ENCODE measurements at regions not wholly inside any gene's neighbourhood (a gene's known extent, or its start where the extent isn't known, plus 50 kb on each side); places are given as distances from the start of the nearest gene placed in this dataset.
A peak's percentile ranks its signal among the peaks of the same experiment; 100 is the strongest.

GRCh38 chr6:26300359-26300758 lies 64.6 kb upstream of the BTN3A2 start:
- intact Hi-C loops (cut with micrococcal nuclease): no loop called here
- Mint-ChIP-seq H3K4me1 (ENCODE audit: low read depth) (peaks cover 33% of the 10 kb centered on the region), H3K9me3 (no peaks in the 10 kb centered on the region)

GRCh38 chr6:26300828-26301227 lies 64.2 kb upstream of the BTN3A2 start:
- no peak overlapping the region for H3K4me3 Mint-ChIP-seq
- DNase-seq: peak; percentile 44
- no peaks in the 10 kb centered on the region for H3K27me3 Mint-ChIP-seq
- H3K36me3 Mint-ChIP-seq: no peaks in the 10 kb centered on the region
- ChIA-PET POLR2A (interaction anchor here (1.0 kb wide), 1 partner anchor 9 kb away, joined by 3 read pairs; no protein-coding TSS in a partner anchor), CTCF (no interaction called here)
- peak overlapping the region; percentile 55 for H3K27ac Mint-ChIP-seq
- no peaks in the 10 kb centered on the region for H3K9me3 Mint-ChIP-seq
- peaks cover 30% of the 10 kb centered on the region for H3K4me1 Mint-ChIP-seq (ENCODE audit: low read depth)
- intact Hi-C loops (cut with micrococcal nuclease): loop anchor here (1.0 kb wide), 1 partner anchor 8 kb away; no protein-coding TSS in a partner anchor

More at GRCh38 chr6:26300359-26300758, 64.6 kb upstream of the BTN3A2 start:
- no peaks in the 10 kb centered on the region for H3K36me3 Mint-ChIP-seq
- H3K27me3 Mint-ChIP-seq: no peaks in the 10 kb centered on the region
- H3K4me3 Mint-ChIP-seq: no peak overlapping the region
- ChIA-PET POLR2A (interaction anchor here (1.0 kb wide), 1 partner anchor 9 kb away, joined by 3 read pairs; no protein-coding TSS in a partner anchor), CTCF (no interaction called here)
- DNase-seq: no peak
- peak overlapping the region; percentile 55 for H3K27ac Mint-ChIP-seq

GRCh38 chr6:26301638-26302037 lies 63.4 kb upstream of the BTN3A2 start:
- POLR2A ChIA-PET: no interaction called here
- CTCF ChIA-PET: no interaction called here
- H3K27ac Mint-ChIP-seq: no peak overlapping the region

GRCh38 chr6:26302941-26303559 lies 61.9 kb upstream of the BTN3A2 start:
- H3K4me1 Mint-ChIP-seq (ENCODE audit: low read depth): peaks cover 30% of the 10 kb centered on the region

More at GRCh38 chr6:26301638-26302037, 63.4 kb upstream of the BTN3A2 start:
- Mint-ChIP-seq H3K9me3 (no peaks in the 10 kb centered on the region), H3K27me3 (no peaks in the 10 kb centered on the region), H3K36me3 (no peaks in the 10 kb centered on the region), H3K4me3 (no peak overlapping the region), H3K4me1 (ENCODE audit: low read depth) (peaks cover 30% of the 10 kb centered on the region)
- intact Hi-C loops (cut with micrococcal nuclease): loop anchor here (1.0 kb wide), 1 partner anchor 8 kb away; no protein-coding TSS in a partner anchor
- DNase-seq: no peak

GRCh38 chr6:26304213-26304796 lies 60.7 kb upstream of the BTN3A2 start:
- ChIA-PET POLR2A (interaction anchor here (0.7 to 1.0 kb wide), 2 partner anchors 48 to 296 kb away, joined by 3 read pairs; no protein-coding TSS in a partner anchor), CTCF (interaction anchor here (0.8 kb wide), 1 partner anchor 11 kb away, joined by 3 read pairs; no protein-coding TSS in a partner anchor)
- DNase-seq: no peak
- H3K36me3 Mint-ChIP-seq: no peaks in the 10 kb centered on the region
- peak overlapping the region; percentile 71 for H3K27ac Mint-ChIP-seq
- no peaks in the 10 kb centered on the region for H3K9me3 Mint-ChIP-seq
- peak overlapping the region; percentile 72 for H3K4me3 Mint-ChIP-seq
- H3K4me1 Mint-ChIP-seq (ENCODE audit: low read depth): peaks cover 32% of the 10 kb centered on the region
- H3K27me3 Mint-ChIP-seq: no peaks in the 10 kb centered on the region
- intact Hi-C loops (cut with micrococcal nuclease): no loop called here

More at GRCh38 chr6:26302941-26303559, 61.9 kb upstream of the BTN3A2 start:
- intact Hi-C loops (cut with micrococcal nuclease): no loop called here
- no peaks in the 10 kb centered on the region for H3K9me3 Mint-ChIP-seq
- no peaks in the 10 kb centered on the region for H3K27me3 Mint-ChIP-seq
- no peaks in the 10 kb centered on the region for H3K36me3 Mint-ChIP-seq
- POLR2A ChIA-PET: no interaction called here
- H3K27ac Mint-ChIP-seq: no peak overlapping the region
- CTCF ChIA-PET: interaction anchor here (0.7 kb wide), 1 partner anchor 19 kb away, joined by 3 read pairs; no protein-coding TSS in a partner anchor
- DNase-seq: no peak
- no peak overlapping the region for H3K4me3 Mint-ChIP-seq

GRCh38 chr6:26304797-26305640 lies 60.0 kb upstream of the BTN3A2 start:
- Mint-ChIP-seq H3K36me3 (no peaks in the 10 kb centered on the region), H3K4me3 (peak overlapping the region; percentile 72), H3K9me3 (no peaks in the 10 kb centered on the region), H3K27me3 (no peaks in the 10 kb centered on the region), H3K27ac (peak overlapping the region; percentile 71), H3K4me1 (ENCODE audit: low read depth) (peaks cover 39% of the 10 kb centered on the region)
- ChIA-PET POLR2A (interaction anchor here (0.9 to 1.0 kb wide), 3 partner anchors 19 to 295 kb away, joined by 3 read pairs; a partner anchor contains a TSS), CTCF (no interaction called here)
- peak; percentile 76 for DNase-seq
- intact Hi-C loops (cut with micrococcal nuclease): no loop called here

GRCh38 chr6:26305641-26305969 lies 59.4 kb upstream of the BTN3A2 start:
- no peaks in the 10 kb centered on the region for H3K36me3 Mint-ChIP-seq
- POLR2A ChIA-PET: interaction anchor here (0.9 to 1.0 kb wide), 2 partner anchors 20 to 22 kb away, joined by 3 read pairs; a partner anchor contains a TSS

GRCh38 chr6:26306232-26306631 lies 58.8 kb upstream of the BTN3A2 start:
- Mint-ChIP-seq H3K4me3 (no peak overlapping the region), H3K4me1 (ENCODE audit: low read depth) (peaks cover 42% of the 10 kb centered on the region), H3K9me3 (no peaks in the 10 kb centered on the region), H3K27ac (no peak overlapping the region), H3K27me3 (no peaks in the 10 kb centered on the region), H3K36me3 (no peaks in the 10 kb centered on the region)
- ChIA-PET CTCF (no interaction called here), POLR2A (no interaction called here)
- no peak for DNase-seq
- intact Hi-C loops (cut with micrococcal nuclease): no loop called here

More at GRCh38 chr6:26305641-26305969, 59.4 kb upstream of the BTN3A2 start:
- intact Hi-C loops (cut with micrococcal nuclease): no loop called here
- no peak for DNase-seq
- peak overlapping the region; percentile 71 for H3K27ac Mint-ChIP-seq
- no peaks in the 10 kb centered on the region for H3K9me3 Mint-ChIP-seq
- no peaks in the 10 kb centered on the region for H3K27me3 Mint-ChIP-seq
- CTCF ChIA-PET: no interaction called here
- H3K4me1 Mint-ChIP-seq (ENCODE audit: low read depth): peaks cover 43% of the 10 kb centered on the region
- H3K4me3 Mint-ChIP-seq: peak overlapping the region; percentile 72

GRCh38 chr6:26307850-26308249 lies 57.1 kb upstream of the BTN3A2 start:
- H3K9me3 Mint-ChIP-seq: no peaks in the 10 kb centered on the region
- CTCF ChIA-PET: interaction anchor here (0.8 kb wide), 1 partner anchor 265 kb away, joined by 4 read pairs; no protein-coding TSS in a partner anchor
- H3K27me3 Mint-ChIP-seq: peaks cover 3% of the 10 kb centered on the region
- H3K36me3 Mint-ChIP-seq: peaks cover 3% of the 10 kb centered on the region
- intact Hi-C loops (cut with micrococcal nuclease): no loop called here
- no peak for DNase-seq
- no peak overlapping the region for H3K4me3 Mint-ChIP-seq
- POLR2A ChIA-PET: interaction anchor here (0.8 kb wide), 1 partner anchor 74 kb away, joined by 3 read pairs; no protein-coding TSS in a partner anchor
- no peak overlapping the region for H3K27ac Mint-ChIP-seq
- H3K4me1 Mint-ChIP-seq (ENCODE audit: low read depth): peaks cover 51% of the 10 kb centered on the region

- ChIA-PET POLR2A (interaction anchor here (0.6 to 2.2 kb wide), 11 partner anchors 9 to 259 kb away, joined by 3 to 20 read pairs (median 6); a partner anchor contains a TSS), CTCF (interaction anchor here (0.7 to 1.7 kb wide), 6 partner anchors 12 to 39 kb away, joined by 3 to 14 read pairs (median 4); no protein-coding TSS in a partner anchor)
Observed at GRCh38 chr6:26309731-26310142, 55.3 kb upstream of the BTN3A2 start.

GRCh38 chr6:26311012-26311384 lies 54.0 kb upstream of the BTN3A2 start:
- peaks cover 6% of the 10 kb centered on the region for H3K36me3 Mint-ChIP-seq
- peak overlapping the region; percentile 85 for H3K4me3 Mint-ChIP-seq
- ChIA-PET CTCF (interaction anchor here (1.3 kb wide), 1 partner anchor 11 kb away, joined by 3 read pairs; no protein-coding TSS in a partner anchor), POLR2A (interaction anchor here (1.9 kb wide), 1 partner anchor 40 kb away, joined by 13 read pairs; a partner anchor contains a TSS)
- intact Hi-C loops (cut with micrococcal nuclease): loop anchor here (1.0 kb wide), 1 partner anchor 26 kb away; a partner anchor contains a TSS
- no peaks in the 10 kb centered on the region for H3K9me3 Mint-ChIP-seq
- DNase-seq: peak; percentile 75
- H3K4me1 Mint-ChIP-seq (ENCODE audit: low read depth): peaks cover 42% of the 10 kb centered on the region
- peak overlapping the region; percentile 60 for H3K27ac Mint-ChIP-seq
- peaks cover 7% of the 10 kb centered on the region for H3K27me3 Mint-ChIP-seq

More at GRCh38 chr6:26309731-26310142, 55.3 kb upstream of the BTN3A2 start:
- Mint-ChIP-seq H3K4me1 (ENCODE audit: low read depth) (peaks cover 48% of the 10 kb centered on the region), H3K4me3 (no peak overlapping the region), H3K36me3 (peaks cover 6% of the 10 kb centered on the region), H3K9me3 (no peaks in the 10 kb centered on the region), H3K27ac (peak overlapping the region; percentile 53), H3K27me3 (peaks cover 7% of the 10 kb centered on the region)
- intact Hi-C loops (cut with micrococcal nuclease): loop anchor here (1.0 kb wide), 1 partner anchor 8 kb away; no protein-coding TSS in a partner anchor
- no peak for DNase-seq
